BLaER1 treated with 17β-estradiol and CSF1 and Interleukin-3, amounts not matched to agents 10 nM and 100 nM (cell line): ENCODE measurements at regions not wholly inside any gene's neighbourhood (a gene's known extent, or its start where the extent isn't known, plus 50 kb on each side); places are given as distances from the start of the nearest gene placed in this dataset.
A peak's percentile ranks its signal among the peaks of the same experiment; 100 is the strongest.
"Not testable (repeated sequence)": the region's sequence is repeated elsewhere in the genome, so short reads cannot be mapped to it uniquely, and the experiment has no call there.

Experiments
- H3K27ac ChIP-seq, 11 experiments: shearing (Covaris generic); formaldehyde crosslinking; 2 replicates each; pipeline ENCODE4 v1.8.1; 2022
- H3K27me3 ChIP-seq, 11 experiments: shearing (Covaris generic); formaldehyde crosslinking; 2 replicates each; pipeline ENCODE4 v1.8.1; 2022
- H3K36me3 ChIP-seq, 11 experiments: shearing (Covaris generic); formaldehyde crosslinking; 2 replicates each; pipeline ENCODE4 v1.8.1; 2022
- H3K4me1 ChIP-seq, 10 experiments: shearing (Covaris generic); formaldehyde crosslinking; 2 replicates each; pipeline ENCODE4 v1.8.1; 2022
- H3K4me2 ChIP-seq, 11 experiments: shearing (Covaris generic); formaldehyde crosslinking; 2 replicates each; pipeline ENCODE4 v1.8.1; 2022
- H3K4me3 ChIP-seq, 10 experiments: shearing (Covaris generic); formaldehyde crosslinking; 2 replicates each; pipeline ENCODE4 v1.8.1; 2022
- H3K9ac ChIP-seq, 11 experiments: shearing (Covaris generic); formaldehyde crosslinking; 2 replicates each; pipeline ENCODE4 v1.8.1; 2022
- H3K9me3 ChIP-seq, 11 experiments: shearing (Covaris generic); formaldehyde crosslinking; replicated peaks in 1 of 11; 2 replicates each; pipeline ENCODE4 v1.8.1; 2022
- H4K20me1 ChIP-seq, 11 experiments: shearing (Covaris generic); formaldehyde crosslinking; 2 replicates each; pipeline ENCODE4 v1.8.1; 2022
- Cebpa-rat ChIP-seq, 11 experiments: shearing (Covaris generic); IDR thresholded peaks; 2 replicates each; pipeline ENCODE4 v1.8.1; 2022

DNA sequence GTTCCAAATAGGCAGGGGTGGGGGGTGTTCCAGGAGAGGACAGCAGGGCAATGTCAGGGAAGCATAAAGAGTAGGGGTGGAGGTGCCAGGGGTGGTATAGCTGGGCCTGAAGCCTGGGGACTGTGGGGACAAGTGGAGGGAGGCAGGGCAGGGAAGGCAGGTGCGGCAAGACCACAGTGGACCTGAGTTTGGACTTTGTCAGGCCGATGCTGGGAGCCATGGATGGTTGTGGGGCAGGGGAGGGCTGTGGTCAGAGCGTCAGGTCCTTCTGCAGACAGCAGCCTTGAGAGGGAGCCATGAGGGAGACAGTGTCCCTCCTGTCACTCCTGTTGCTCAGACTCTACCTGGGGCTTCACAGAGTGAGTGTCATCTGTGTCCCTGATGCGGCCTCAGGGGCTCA lies 320.3 kb downstream of the PTPRU start:
- no peak overlapping the region for H3K27ac ChIP-seq
- no peaks in the 10 kb centered on the region for H3K36me3 ChIP-seq
- no peaks in the 10 kb centered on the region for H4K20me1 ChIP-seq
- no peak for TF ChIP-seq Cebpa-rat (IDR thresholded peaks at IDR 0.05)
- peaks cover 0 to 9% (median 0%) of the 10 kb centered on the region in 10 experiments; a peak in 3 of 20 replicates for H3K4me1 ChIP-seq
- H3K4me3 ChIP-seq, result no peak overlapping the region
- H3K9me3 ChIP-seq, result peaks cover 0 to 10% (median 2%) of the 10 kb centered on the region in 11 experiments; a peak in 12 of 22 replicates
- H3K9ac ChIP-seq, result no peak overlapping the region
- H3K27me3 ChIP-seq, result no peaks in the 10 kb centered on the region
- no peak overlapping the region for H3K4me2 ChIP-seq

DNA sequence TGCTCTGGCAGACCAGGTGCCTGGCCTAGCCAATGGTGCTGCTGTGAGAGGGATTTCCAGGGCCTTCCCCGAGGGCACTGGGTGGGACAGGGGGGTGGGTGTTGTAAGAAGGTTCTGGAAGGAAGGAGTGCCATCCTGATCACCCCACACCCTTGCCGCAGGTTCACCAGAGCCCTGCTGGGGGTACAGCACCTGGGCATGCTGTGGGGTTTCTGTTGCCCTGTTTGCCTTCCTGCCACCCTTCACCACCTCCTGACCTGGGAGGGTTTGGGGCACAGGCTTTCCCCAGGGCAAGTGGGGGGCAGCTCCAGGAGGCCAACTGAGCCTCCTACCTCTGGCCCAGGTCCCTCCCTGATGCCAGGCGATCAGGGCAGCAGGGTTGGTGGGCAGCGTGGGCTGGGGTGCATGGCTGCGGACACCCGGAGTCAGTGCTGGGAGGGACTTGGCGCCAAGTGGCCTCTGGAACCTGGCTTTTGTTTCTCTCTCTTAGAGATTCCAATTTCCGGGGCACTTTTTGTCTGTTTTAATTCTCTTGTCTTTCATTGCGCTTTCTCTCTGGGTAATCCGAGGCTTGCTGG lies 318.8 kb downstream of the PTPRU start:
- H3K27ac ChIP-seq, result no peak overlapping the region
- no peaks in the 10 kb centered on the region for H3K27me3 ChIP-seq

DNA sequence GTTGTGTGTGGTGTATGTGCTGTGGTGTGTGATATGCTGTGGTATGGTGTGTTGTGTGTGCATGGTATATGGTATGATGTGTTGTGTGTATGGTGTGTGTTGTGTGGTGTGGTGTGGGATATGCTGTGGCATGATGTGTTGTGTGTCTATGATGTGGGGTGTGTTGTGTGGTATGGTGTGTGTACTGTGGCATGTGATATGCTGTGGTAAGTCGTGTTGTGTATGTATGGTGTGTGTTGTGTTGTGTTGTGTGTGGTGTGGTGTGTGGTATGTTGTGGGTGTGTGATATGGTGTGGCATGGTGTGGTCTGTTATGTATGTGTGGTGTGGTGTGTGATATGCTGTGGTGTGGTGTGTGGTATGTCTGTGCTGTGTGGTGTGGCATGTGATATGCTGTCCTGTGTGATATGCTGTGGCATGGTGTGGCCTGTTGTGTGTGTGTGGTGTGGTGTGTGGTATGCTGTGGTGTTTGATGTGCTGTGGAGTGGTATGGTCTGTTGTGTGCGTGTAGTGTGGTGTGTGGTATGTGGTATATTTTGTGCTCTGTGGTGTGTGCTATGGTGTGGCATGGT lies 318.0 kb downstream of the PTPRU start:
- Histone ChIP-seq H3K4me2 (no peak overlapping the region), H3K9ac (no peak overlapping the region), H3K27ac (no peak overlapping the region), H3K4me3 (no peak overlapping the region), H3K27me3 (no peaks in the 10 kb centered on the region), H4K20me1 (no peaks in the 10 kb centered on the region), H3K4me1 (peaks cover 0 to 9% (median 0%) of the 10 kb centered on the region in 10 experiments; a peak in 3 of 20 replicates), H3K36me3 (no peaks in the 10 kb centered on the region), H3K9me3 (peaks cover 0 to 4% (median 0%) of the 10 kb centered on the region in 11 experiments; a peak in 2 of 22 replicates)
- TF ChIP-seq Cebpa-rat (IDR thresholded peaks at IDR 0.05), result no peak

More for the DNA sequence above, 318.8 kb downstream of the PTPRU start:
- H3K4me2 ChIP-seq, result peak overlapping the region in 2 of 11 experiments; percentile 5 to 17; a peak in 2 of 22 replicates
- peaks cover 0 to 4% (median 0%) of the 10 kb centered on the region in 11 experiments; a peak in 2 of 22 replicates for H3K9me3 ChIP-seq
- no peaks in the 10 kb centered on the region for H3K36me3 ChIP-seq
- no peak overlapping the region for H3K4me3 ChIP-seq
- TF ChIP-seq Cebpa-rat (IDR thresholded peaks at IDR 0.05), result no peak
- no peaks in the 10 kb centered on the region for H4K20me1 ChIP-seq
- H3K4me1 ChIP-seq, result peaks cover 0 to 9% (median 0%) of the 10 kb centered on the region in 10 experiments; a peak in 3 of 20 replicates
- 0 out of 22 replicates have a peak overlapping the region, but pooled peaks of 1 of the 11 experiments have one; percentile 22 for H3K9ac ChIP-seq

DNA sequence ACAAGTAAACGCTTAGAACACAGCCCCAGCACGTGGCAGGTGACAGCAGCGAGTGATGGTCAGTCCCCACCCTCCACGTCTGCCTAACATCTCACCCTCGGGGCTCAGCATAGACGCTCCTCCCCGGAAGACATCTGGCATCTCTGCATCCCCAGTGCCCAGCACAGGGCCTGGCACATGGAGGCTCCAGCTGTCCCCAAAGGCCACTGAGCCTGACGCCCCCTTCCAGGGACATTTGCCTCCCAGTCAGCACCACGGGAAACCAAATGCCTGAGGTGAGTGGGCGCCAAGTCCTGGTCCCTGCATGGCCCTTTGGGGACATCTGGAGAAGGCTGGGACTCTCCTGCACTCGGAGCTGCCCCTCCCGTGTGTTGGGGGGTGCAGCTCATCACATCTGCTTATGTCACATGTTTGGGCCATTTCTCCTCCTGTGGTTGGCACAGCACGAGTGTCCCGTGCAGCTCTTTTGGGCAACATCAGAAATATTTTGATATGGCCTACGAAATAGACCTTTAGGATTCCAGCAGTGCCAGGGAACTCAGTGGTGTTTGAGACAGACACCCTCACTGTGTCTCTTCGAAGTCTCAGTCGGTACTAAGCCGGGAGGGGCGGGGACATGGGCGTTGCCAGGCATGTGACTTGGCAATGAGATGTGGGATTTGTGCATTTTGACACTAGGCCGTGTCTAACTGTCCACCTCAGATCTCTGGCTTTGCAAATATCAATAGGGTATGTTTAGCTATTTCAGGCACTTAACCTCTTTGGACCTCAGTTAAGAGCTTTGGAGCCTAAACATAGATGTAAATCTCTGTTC lies 315.0 kb downstream of the PTPRU start:
- no peak overlapping the region for H3K4me3 ChIP-seq
- TF ChIP-seq Cebpa-rat (IDR thresholded peaks at IDR 0.05), result no peak
- H3K9ac ChIP-seq, result no peak overlapping the region
- H3K36me3 ChIP-seq, result no peaks in the 10 kb centered on the region
- H3K27ac ChIP-seq, result no peak overlapping the region
- H4K20me1 ChIP-seq, result no peaks in the 10 kb centered on the region
- H3K4me1 ChIP-seq, result peaks cover 10 to 22% (median 12%) of the 10 kb centered on the region in 10 experiments; a peak in 18 of 20 replicates
- H3K27me3 ChIP-seq, result no peaks in the 10 kb centered on the region
- H3K4me2 ChIP-seq, result no peak overlapping the region
- peaks cover 0 to 4% (median 0%) of the 10 kb centered on the region in 11 experiments; a peak in 2 of 22 replicates for H3K9me3 ChIP-seq

DNA sequence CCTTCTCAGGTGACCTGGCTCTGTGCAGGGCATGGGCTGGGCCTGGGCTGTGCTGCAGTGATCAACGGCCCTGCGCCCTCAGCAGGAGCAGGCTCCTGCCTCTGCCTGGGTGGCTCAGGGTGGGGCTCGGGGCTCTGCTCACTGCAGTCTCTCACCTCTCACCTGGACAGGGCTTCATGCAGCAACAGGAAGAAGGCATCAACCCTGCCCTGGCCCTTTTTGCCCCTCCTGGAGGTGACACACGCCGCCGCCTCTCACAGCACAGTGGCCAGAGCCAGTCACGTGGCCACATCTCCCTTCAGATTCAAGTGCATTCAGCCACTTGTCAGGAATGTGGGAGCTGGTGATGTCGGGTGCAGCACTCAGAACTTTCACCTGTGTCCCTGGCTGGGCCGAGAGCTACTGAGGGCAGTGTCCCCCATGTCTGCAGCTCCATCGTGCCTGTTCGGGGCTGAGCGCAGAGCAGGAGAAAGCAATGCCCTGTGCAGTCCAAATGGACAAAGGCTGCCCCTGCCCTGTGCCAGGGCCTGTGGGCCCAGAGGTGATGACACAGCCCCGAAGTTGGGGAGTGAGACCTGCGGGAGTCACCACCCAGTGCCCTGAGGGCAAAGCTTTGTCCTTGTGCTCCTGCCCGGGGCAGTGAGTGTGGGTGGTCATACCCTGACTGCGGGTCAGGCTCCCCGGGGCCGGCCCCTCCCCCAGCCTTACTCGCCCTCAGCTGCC lies 314.0 kb downstream of the PTPRU start:
- TF ChIP-seq Cebpa-rat (IDR thresholded peaks at IDR 0.05), result no peak

DNA sequence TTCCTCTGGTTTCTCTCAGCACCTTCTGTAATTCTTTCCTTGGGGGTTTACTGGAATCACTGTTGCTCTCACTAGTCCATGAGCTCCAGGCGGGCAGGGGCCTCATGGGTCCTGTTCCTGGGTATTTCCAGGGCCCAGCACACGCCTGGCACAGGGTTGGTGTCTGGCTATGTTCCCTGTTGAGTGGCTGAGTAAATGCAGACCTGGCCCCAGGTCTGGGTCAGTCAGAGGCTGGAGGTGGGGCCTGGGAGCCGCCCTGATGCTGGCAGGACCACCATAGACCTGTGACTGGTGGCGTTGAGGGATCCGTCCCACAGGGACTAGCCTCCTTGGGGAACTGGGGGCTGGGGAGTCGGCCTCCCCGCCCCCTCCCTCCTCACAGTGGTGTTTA lies 313.4 kb downstream of the PTPRU start:
- not testable (repeated sequence) for H3K9me3 ChIP-seq, H3K4me3 ChIP-seq, H3K27ac ChIP-seq, H4K20me1 ChIP-seq, H3K27me3 ChIP-seq, H3K4me2 ChIP-seq, H3K9ac ChIP-seq, H3K36me3 ChIP-seq
- H3K4me1 ChIP-seq, result peaks cover 10 to 38% (median 23%) of the 10 kb centered on the region in 10 experiments

More for the DNA sequence above, 314.0 kb downstream of the PTPRU start:
- Histone ChIP-seq H3K9ac (no peak overlapping the region), H3K4me2 (no peak overlapping the region), H4K20me1 (no peaks in the 10 kb centered on the region), H3K27me3 (no peaks in the 10 kb centered on the region), H3K36me3 (no peaks in the 10 kb centered on the region), H3K9me3 (peaks cover 0 to 4% (median 0%) of the 10 kb centered on the region in 11 experiments; a peak in 2 of 22 replicates), H3K4me1 (peaks cover 11 to 32% (median 20%) of the 10 kb centered on the region in 10 experiments), H3K4me3 (no peak overlapping the region), H3K27ac (no peak overlapping the region)

DNA sequence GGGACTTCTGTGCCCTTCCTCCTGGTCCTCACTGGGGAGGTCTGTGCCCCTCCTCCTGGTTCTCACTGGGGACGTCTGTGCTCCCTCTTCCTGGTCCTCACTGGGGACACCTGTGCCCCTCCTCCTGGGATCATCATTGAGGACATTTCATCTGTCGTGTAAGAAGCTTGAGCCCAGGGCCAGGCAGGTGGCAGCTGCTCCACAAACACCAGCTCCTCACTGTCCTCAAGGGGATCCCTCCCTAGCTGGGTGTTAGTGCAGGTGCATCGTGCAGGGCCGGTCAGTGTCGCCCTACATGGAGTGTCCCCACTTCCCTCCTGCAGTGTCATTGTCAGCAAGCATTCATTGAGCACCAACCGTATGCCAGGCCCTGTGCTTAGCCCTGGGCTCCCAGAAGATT lies 312.7 kb downstream of the PTPRU start:
- Histone ChIP-seq H4K20me1 (no peaks in the 10 kb centered on the region), H3K4me1 (peaks cover 10 to 45% (median 30%) of the 10 kb centered on the region in 10 experiments), H3K4me2 (peak overlapping the region in 8 of 11 experiments; percentile 14 to 58 (median 40); a peak in 12 of 22 replicates), H3K4me3 (no peak overlapping the region), H3K36me3 (no peaks in the 10 kb centered on the region), H3K9ac (no peak overlapping the region), H3K27me3 (no peaks in the 10 kb centered on the region), H3K27ac (no peak overlapping the region), H3K9me3 (peaks cover 0 to 3% (median 0%) of the 10 kb centered on the region in 11 experiments; a peak in 2 of 22 replicates)
- no peak for TF ChIP-seq Cebpa-rat (IDR thresholded peaks at IDR 0.05)

DNA sequence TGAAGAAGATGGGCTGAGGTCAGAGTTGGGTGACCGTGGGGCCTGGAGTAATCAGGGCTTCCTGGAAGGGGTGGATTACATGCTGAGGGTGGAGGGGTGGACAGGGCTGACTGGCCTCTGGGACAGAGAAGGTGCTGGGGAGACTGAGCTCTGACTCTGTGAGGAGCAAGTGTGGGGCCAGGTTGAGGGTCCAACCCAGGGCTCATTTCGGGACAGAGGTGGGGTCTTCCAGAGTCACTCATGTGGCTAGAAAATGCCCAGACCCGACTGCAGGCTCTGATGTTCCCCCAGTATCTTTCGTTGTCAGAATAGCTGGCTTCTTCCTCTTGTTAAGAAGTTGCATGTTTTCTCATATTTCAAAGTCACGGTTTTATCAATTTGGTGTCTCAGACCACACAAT lies 311.8 kb downstream of the PTPRU start:
- H3K27me3 ChIP-seq, result no peaks in the 10 kb centered on the region
- no peaks in the 10 kb centered on the region for H4K20me1 ChIP-seq
- no peaks in the 10 kb centered on the region for H3K36me3 ChIP-seq
- no peak overlapping the region for H3K4me3 ChIP-seq
- no peak for TF ChIP-seq Cebpa-rat (IDR thresholded peaks at IDR 0.05)
- peaks cover 10 to 54% (median 37%) of the 10 kb centered on the region in 10 experiments for H3K4me1 ChIP-seq
- no peak overlapping the region for H3K27ac ChIP-seq
- peak overlapping the region in 1 of 11 experiments; percentile 57; a peak in 2 of 22 replicates for H3K4me2 ChIP-seq
- H3K9me3 ChIP-seq, result no peaks in the 10 kb centered on the region
- no peak overlapping the region for H3K9ac ChIP-seq
